C1 segment of cervical spinal cord (tissue), 14 donors: ENCODE measurements at regions not wholly inside any gene's neighbourhood (a gene's known extent, or its start where the extent isn't known, plus 50 kb on each side); places are given as distances from the start of the nearest gene placed in this dataset.

ENCODE experiments used
- DNase-seq, 14 donors: peaks; one replicate each; lab custom pipeline; 2025; lab: John Stamatoyannopoulos, UW

GRCh38 chr11:15726893-15727519 is 612.3 kb downstream of the INSC start:
- no peak for DNase-seq

- DNase-seq = no peak
Measured at GRCh38 chr11:15727520-15727914, 612.8 kb downstream of the INSC start.

DNA sequence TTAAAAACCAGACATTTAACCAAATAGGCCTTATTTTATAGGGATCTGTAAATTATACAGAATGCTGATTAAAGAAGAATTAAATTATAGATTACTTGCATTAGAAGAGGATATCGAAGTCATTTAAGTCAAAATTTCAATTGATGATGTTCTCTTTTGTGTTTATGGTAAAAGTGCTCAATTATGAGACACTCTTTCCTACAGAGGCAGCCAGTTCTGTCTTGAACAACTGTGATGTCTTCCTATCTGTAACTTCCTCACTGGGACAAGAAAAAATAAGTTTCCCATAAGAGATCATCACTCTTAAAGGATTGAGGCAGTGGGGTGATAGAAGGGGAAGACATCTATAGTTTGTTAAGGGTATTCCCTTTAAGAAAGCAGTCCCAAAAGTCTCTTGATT is 613.5 kb downstream of the INSC start:
- no peak for DNase-seq

DNA sequence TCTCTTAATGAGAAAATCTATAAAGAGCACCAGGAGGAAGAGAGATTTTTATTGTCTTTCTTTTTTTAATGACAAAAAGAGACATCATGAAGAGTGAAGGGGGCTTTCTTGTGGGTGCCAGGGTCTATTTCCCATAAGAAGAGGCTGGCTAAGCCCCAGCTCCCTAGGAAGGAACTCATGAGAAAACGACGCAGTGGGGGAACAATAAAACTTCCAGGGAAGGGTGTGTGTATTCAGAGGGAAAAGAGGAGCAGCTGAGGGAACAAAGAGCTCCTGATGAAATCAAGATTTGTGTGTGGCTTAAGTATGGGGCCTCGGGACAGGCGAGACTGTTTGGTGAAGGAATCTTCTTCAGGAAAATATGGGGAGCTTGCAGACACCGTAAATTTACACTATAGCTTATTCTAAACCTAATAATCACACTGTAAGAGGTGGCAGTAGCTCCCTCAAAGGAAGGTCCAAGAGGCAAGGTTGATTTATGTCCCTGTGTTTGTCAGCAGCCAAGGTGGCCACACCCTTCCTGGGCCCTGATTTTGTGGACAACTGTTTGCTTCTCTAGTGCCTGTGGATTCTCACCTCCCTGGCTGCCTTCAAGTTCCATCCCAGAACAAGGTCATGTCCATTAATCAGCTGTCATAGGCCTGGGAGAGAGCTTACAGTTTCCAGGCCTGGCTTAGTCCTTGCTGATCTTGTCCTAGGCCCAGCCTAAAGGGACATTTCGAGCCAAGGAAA is 615.7 kb downstream of the INSC start:
- no peak for DNase-seq

GRCh38 chr11:15730995-15731385 is 616.3 kb downstream of the INSC start:
- DNase-seq = no peak

GRCh38 chr11:15735706-15736105 is 620.6 kb downstream of the SOX6 start:
- no peak for DNase-seq

- DNase-seq = no peak
Measured at GRCh38 chr11:15737320-15737719, 619.0 kb downstream of the SOX6 start.

DNA sequence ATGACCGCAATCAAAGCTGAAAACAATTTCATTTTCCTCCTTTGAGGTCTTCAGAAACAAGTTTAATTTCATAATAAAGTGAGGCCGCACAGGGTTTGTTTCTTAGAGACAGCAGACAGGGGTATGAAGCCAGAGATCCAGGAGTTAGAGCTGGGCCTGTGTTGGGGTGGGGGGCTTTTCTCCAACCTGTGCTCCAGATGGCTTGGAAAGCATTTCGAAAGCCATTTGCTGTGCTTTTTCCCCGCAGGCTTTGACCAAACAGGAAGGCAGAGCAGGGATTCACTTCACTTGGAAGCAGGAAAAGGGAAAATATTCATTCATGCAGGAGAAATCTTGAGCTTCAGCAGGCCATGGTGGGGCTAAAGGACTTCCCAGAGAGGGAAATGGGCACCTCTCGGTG is 617.4 kb downstream of the SOX6 start:
- no peak for DNase-seq

GRCh38 chr11:15742626-15743519 is 613.5 kb downstream of the SOX6 start:
- no peak for DNase-seq

GRCh38 chr11:15744693-15745092 is 611.7 kb downstream of the SOX6 start:
- no peak for DNase-seq

DNA sequence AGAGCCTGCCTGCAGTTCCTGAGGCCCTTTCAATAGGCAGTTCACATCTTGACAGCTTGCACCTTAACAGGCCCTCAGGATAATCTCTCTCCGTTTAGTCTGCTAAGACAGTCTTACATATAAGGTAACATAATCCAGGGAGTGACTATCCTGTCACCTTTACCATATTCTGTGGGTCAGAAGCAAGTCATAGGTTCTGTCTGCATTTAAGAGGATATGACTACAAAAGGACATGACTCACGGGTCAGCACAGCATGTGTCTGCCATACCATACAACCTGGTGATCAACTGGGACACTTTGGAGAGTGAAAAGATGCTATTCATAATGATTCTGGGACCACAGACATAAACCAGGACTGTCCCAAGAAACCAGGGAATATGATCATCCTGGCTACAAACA is 611.1 kb downstream of the SOX6 start:
- DNase-seq = no peak

- DNase-seq = no peak
Measured at GRCh38 chr11:15747671-15748070, 608.7 kb downstream of the SOX6 start.

- DNase-seq = no peak
Measured at GRCh38 chr11:15748132-15748531, 608.2 kb downstream of the SOX6 start.

GRCh38 chr11:15748741-15749140 is 607.6 kb downstream of the SOX6 start:
- DNase-seq = no peak

GRCh38 chr11:15750535-15751308 is 605.6 kb downstream of the SOX6 start:
- DNase-seq = no peak

DNA sequence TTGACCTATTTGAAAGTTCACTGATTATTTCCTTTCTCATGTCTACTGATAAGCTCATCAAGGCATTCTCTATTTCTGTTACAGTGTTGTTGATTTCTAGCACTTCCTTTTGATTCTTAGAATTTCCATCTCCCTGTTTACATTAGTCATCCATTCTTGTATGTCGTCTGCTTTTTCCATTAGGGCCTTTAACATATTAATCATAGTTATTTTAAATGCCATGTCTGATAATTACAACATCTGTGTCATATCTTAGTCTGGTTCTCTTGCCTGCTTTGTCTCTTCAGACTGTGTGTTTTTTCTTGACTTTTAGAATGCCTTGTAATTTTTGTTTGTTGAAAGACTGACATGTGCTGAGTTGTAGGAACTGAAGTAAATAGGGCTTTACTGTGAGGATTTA is 602.1 kb downstream of the SOX6 start:
- no peak for DNase-seq

GRCh38 chr11:15757048-15757698 is 599.2 kb downstream of the SOX6 start:
- no peak for DNase-seq

DNA sequence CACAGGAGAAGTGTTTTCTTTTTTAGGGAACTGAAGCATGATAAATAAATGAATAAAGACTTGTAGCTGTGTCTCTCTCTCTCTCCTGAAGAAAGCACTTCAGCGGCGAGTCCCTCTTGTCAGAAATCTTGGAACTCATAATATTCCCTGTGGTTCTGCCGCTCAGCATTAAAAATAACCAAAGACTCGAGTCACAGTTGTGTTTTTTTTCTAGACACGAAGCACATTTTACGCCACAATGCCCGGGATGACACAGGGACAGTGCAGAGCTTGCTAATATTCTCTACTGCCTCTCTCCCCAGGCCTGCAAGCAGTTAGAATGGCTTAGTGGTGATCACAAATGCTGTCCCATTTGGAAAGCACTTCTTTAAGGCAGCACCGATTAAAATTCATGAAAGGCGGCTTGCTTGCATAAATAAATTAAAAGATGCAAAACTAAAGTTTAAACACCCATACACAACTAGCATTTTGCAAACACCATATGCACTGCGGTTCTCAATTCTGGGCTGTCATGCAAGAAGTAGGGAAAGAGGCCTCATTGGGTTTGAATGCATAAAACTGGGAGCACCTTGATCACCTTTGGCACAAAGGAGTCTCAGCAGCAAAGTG is 597.4 kb downstream of the SOX6 start:
- peak in 1 of 14 donors; percentile 19 for DNase-seq

- DNase-seq = no peak
Measured at GRCh38 chr11:15761235-15761634, 595.1 kb downstream of the SOX6 start.

- DNase-seq = no peak
Measured at GRCh38 chr11:15764326-15764725, 592.0 kb downstream of the SOX6 start.

GRCh38 chr11:15764948-15765347 is 591.4 kb downstream of the SOX6 start:
- DNase-seq = no peak
